ENCODE measurements at regions not wholly inside any gene's neighbourhood (a gene's known extent, or its start where the extent isn't known, plus 50 kb on each side); places are given as distances from the start of the nearest gene placed in this dataset.

DNA sequence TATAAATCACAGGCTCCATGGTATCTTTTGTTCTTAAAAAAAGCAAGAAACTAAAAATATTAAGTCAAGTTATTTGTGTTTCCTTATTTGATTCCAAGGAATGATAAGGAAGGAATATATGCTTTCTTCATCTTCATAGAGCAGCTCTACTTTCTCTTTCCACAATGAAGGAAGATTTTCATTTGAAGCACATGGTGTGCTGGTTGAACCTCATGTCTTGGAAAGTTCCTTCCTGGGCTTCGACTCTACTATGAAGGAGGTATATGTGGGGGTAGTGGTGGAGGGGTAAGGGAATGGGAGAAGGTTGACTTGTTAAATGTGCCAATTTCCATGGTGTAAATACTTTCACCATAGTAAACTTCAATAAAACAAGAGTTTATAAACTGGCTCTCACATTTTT lies 698.0 kb downstream of the CETN3 start:
- TF ChIP-seq, protein P1, sequence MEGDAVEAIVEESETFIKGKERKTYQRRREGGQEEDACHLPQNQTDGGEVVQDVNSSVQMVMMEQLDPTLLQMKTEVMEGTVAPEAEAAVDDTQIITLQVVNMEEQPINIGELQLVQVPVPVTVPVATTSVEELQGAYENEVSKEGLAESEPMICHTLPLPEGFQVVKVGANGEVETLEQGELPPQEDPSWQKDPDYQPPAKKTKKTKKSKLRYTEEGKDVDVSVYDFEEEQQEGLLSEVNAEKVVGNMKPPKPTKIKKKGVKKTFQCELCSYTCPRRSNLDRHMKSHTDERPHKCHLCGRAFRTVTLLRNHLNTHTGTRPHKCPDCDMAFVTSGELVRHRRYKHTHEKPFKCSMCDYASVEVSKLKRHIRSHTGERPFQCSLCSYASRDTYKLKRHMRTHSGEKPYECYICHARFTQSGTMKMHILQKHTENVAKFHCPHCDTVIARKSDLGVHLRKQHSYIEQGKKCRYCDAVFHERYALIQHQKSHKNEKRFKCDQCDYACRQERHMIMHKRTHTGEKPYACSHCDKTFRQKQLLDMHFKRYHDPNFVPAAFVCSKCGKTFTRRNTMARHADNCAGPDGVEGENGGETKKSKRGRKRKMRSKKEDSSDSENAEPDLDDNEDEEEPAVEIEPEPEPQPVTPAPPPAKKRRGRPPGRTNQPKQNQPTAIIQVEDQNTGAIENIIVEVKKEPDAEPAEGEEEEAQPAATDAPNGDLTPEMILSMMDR (IDR thresholded peaks at IDR 0.05; ENCODE audit: poor library complexity, severe bottlenecking), result no peak
- TF ChIP-seq EP300 (conservative IDR thresholded peaks at IDR 0.05; ENCODE audit: poor library complexity, severe bottlenecking) (no peak), EZH2 (IDR thresholded peaks at IDR 0.05; ENCODE audit: borderline replicate concordance, insufficient read depth, low read length, poor library complexity, severe bottlenecking) (no peak), TAF1 (IDR thresholded peaks at IDR 0.05; ENCODE audit: low read depth) (no peak), RAD21 (conservative IDR thresholded peaks at IDR 0.05) (no peak), SMC3 (conservative IDR thresholded peaks at IDR 0.05; ENCODE audit: poor library complexity) (no peak), POLR2AphosphoS5 (IDR thresholded peaks at IDR 0.05) (no peak)
- TF ChIP-seq, protein P2, sequence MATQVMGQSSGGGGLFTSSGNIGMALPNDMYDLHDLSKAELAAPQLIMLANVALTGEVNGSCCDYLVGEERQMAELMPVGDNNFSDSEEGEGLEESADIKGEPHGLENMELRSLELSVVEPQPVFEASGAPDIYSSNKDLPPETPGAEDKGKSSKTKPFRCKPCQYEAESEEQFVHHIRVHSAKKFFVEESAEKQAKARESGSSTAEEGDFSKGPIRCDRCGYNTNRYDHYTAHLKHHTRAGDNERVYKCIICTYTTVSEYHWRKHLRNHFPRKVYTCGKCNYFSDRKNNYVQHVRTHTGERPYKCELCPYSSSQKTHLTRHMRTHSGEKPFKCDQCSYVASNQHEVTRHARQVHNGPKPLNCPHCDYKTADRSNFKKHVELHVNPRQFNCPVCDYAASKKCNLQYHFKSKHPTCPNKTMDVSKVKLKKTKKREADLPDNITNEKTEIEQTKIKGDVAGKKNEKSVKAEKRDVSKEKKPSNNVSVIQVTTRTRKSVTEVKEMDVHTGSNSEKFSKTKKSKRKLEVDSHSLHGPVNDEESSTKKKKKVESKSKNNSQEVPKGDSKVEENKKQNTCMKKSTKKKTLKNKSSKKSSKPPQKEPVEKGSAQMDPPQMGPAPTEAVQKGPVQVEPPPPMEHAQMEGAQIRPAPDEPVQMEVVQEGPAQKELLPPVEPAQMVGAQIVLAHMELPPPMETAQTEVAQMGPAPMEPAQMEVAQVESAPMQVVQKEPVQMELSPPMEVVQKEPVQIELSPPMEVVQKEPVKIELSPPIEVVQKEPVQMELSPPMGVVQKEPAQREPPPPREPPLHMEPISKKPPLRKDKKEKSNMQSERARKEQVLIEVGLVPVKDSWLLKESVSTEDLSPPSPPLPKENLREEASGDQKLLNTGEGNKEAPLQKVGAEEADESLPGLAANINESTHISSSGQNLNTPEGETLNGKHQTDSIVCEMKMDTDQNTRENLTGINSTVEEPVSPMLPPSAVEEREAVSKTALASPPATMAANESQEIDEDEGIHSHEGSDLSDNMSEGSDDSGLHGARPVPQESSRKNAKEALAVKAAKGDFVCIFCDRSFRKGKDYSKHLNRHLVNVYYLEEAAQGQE (IDR thresholded peaks at IDR 0.05; ENCODE audit: borderline replicate concordance), result no peak

Data from neural cell (in vitro differentiated cells).